IMR-90 (cell line): ENCODE measurements at regions not wholly inside any gene's neighbourhood (a gene's known extent, or its start where the extent isn't known, plus 50 kb on each side); places are given as distances from the start of the nearest gene placed in this dataset.

Source experiments
- BHLHE40 ChIP-seq: fragments of 150-350 bp; IDR thresholded peaks from 2 replicates; pipeline ENCODE4 v1.6.1; 2016; ENCODE audit warnings: mild to moderate bottlenecking, low read depth, low read length
- CEBPB ChIP-seq: IDR thresholded peaks from 2 replicates; pipeline ENCODE4 v1.6.1; 2012; ENCODE audit warnings: low read depth, low read length, improper control_type of control experiment
- CTCF ChIP-seq: conservative IDR thresholded peaks from 2 replicates; pipeline ENCODE4 v1.5.1; 2012; ENCODE audit warnings: mild to moderate bottlenecking, low read depth, low read length, improper control_type of control experiment
- ELK1 ChIP-seq: fragments of 150-350 bp; IDR thresholded peaks from 2 replicates; pipeline ENCODE4 v1.6.1; 2016; ENCODE audit warnings: low read depth, mild to moderate bottlenecking, low read length, moderate library complexity, borderline replicate concordance

DNA sequence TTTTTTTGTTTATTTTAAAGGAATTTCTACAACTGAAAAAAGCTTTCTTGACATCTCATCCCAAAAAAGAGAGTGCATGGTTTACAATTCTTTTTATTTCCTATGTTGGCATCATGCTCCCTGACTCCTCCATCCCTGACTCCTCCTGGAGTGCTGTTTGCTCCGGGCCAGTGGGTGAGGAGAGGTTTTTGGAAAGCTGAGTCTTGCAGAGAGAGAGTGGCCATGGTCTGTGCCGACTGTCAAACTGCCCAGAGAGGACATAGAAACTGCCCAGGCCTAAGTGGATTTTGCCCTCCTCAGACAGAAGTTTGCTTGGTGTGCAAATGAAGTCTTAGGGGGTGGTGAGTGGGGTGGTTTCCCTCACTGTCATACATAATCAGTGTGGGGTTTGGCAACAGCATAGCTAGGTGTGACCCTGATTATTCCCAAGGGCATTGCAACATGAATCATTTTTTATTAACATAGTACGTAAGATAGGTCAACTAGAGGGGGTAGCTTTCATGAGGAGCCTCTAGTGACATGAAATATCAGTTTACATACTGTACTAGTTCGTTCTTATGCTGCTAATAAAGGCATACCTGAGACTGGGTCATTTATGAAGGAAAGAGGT is 179.8 kb upstream of the UBL3 start:
- TF ChIP-seq CEBPB = no peak
- TF ChIP-seq ELK1 = no peak
- TF ChIP-seq CTCF = no peak
- no peak for TF ChIP-seq BHLHE40
